ENCODE measurements at regions not wholly inside any gene's neighbourhood (a gene's known extent, or its start where the extent isn't known, plus 50 kb on each side); places are given as distances from the start of the nearest gene placed in this dataset.
A peak's percentile ranks its signal among the peaks of the same experiment; 100 is the strongest.

GRCh38 chr2:239598732-239599090 lies 197.9 kb upstream of the HDAC4 start:
- no peak overlapping the region for H3K4me3 ChIP-seq
- H3K36me3 ChIP-seq: no peaks in the 10 kb centered on the region
- peaks cover 12% of the 10 kb centered on the region for H3F3A ChIP-seq (ENCODE audit: low read depth)
- no peak overlapping the region for H3K4me3 Mint-ChIP-seq
- H3K27me3 ChIP-seq: peaks cover 27% of the 10 kb centered on the region
- no peaks in the 10 kb centered on the region for H4K20me1 ChIP-seq (ENCODE audit: low read depth)
- no peak overlapping the region for H3K9ac ChIP-seq
- H3K4me1 ChIP-seq: peaks cover 21% of the 10 kb centered on the region
- H2AFZ ChIP-seq (replicated peaks): no peak overlapping the region
- H3K27ac ChIP-seq: no peak overlapping the region
- H3K4me2 ChIP-seq: no peak overlapping the region
- H3K9me3 ChIP-seq (ENCODE audit: low read depth): no peaks in the 10 kb centered on the region
- TF ChIP-seq EZH2phosphoT487 (IDR thresholded peaks at IDR 0.05) (no peak), EZH2 (IDR thresholded peaks at IDR 0.05) (no peak)
- TF ChIP-seq, protein P1, sequence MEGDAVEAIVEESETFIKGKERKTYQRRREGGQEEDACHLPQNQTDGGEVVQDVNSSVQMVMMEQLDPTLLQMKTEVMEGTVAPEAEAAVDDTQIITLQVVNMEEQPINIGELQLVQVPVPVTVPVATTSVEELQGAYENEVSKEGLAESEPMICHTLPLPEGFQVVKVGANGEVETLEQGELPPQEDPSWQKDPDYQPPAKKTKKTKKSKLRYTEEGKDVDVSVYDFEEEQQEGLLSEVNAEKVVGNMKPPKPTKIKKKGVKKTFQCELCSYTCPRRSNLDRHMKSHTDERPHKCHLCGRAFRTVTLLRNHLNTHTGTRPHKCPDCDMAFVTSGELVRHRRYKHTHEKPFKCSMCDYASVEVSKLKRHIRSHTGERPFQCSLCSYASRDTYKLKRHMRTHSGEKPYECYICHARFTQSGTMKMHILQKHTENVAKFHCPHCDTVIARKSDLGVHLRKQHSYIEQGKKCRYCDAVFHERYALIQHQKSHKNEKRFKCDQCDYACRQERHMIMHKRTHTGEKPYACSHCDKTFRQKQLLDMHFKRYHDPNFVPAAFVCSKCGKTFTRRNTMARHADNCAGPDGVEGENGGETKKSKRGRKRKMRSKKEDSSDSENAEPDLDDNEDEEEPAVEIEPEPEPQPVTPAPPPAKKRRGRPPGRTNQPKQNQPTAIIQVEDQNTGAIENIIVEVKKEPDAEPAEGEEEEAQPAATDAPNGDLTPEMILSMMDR (IDR thresholded peaks at IDR 0.05): no peak
- peaks cover 36% of the 10 kb centered on the region for H3K4me1 Mint-ChIP-seq
- H3K27ac Mint-ChIP-seq: no peak overlapping the region
- H3K36me3 Mint-ChIP-seq: no peaks in the 10 kb centered on the region
- peaks cover 3% of the 10 kb centered on the region for H3K9me3 Mint-ChIP-seq
- H3K79me2 ChIP-seq (ENCODE audit: low read depth): no peaks in the 10 kb centered on the region
- DNase-seq (ENCODE audit: low spot score): no peak
- H3K27me3 Mint-ChIP-seq (ENCODE audit: insufficient read depth, low read depth): peaks cover 5% of the 10 kb centered on the region

GRCh38 chr2:239598011-239598731 lies 197.4 kb upstream of the HDAC4 start:
- no peaks in the 10 kb centered on the region for H3K9me3 ChIP-seq (ENCODE audit: low read depth)
- H3K36me3 Mint-ChIP-seq: no peaks in the 10 kb centered on the region
- peaks cover 21% of the 10 kb centered on the region for H3K4me1 ChIP-seq
- H3K4me3 ChIP-seq: no peak overlapping the region
- H3K9me3 Mint-ChIP-seq: peaks cover 8% of the 10 kb centered on the region
- H3K27ac Mint-ChIP-seq: no peak overlapping the region
- H3K4me1 Mint-ChIP-seq: peaks cover 36% of the 10 kb centered on the region
- no peaks in the 10 kb centered on the region for H3K79me2 ChIP-seq (ENCODE audit: low read depth)
- no peak overlapping the region for H2AFZ ChIP-seq (replicated peaks)
- no peak overlapping the region for H3K4me2 ChIP-seq
- no peaks in the 10 kb centered on the region for H4K20me1 ChIP-seq (ENCODE audit: low read depth)
- no peaks in the 10 kb centered on the region for H3K36me3 ChIP-seq
- H3K27me3 Mint-ChIP-seq (ENCODE audit: insufficient read depth, low read depth): peaks cover 3% of the 10 kb centered on the region
- DNase-seq (ENCODE audit: low spot score): no peak
- no peak overlapping the region for H3K27ac ChIP-seq
- no peak overlapping the region for H3K4me3 Mint-ChIP-seq
- TF ChIP-seq, protein P1 (IDR thresholded peaks at IDR 0.05): no peak
- no peak for TF ChIP-seq EZH2 (IDR thresholded peaks at IDR 0.05)
- TF ChIP-seq EZH2phosphoT487 (IDR thresholded peaks at IDR 0.05): no peak
- H3K27me3 ChIP-seq: peaks cover 22% of the 10 kb centered on the region
- H3F3A ChIP-seq (ENCODE audit: low read depth): peaks cover 12% of the 10 kb centered on the region
- H3K9ac ChIP-seq: no peak overlapping the region

DNA sequence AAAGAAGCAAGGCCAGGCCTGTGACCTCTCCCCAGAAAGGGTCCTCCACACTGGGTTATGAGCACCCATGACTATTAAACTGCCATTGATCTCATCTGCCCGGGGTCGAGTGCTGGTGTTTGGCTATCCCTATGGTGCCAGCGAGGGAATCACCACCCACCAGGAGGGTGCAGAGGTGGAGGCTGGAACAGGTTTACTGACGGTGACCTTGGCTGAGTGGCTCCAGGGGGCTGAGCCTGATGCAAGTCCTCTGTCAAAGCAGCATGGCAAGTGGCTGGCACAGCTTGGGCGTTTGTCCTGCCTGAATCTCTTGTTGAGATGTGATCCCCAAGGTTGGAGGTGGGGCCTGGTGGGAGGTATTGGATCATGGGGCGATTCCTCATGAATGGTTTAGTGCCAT lies 196.4 kb upstream of the HDAC4 start:
- H4K20me1 ChIP-seq (ENCODE audit: low read depth): no peaks in the 10 kb centered on the region
- H3K36me3 Mint-ChIP-seq: no peaks in the 10 kb centered on the region
- peaks cover 12% of the 10 kb centered on the region for H3K27me3 ChIP-seq
- H3K27me3 Mint-ChIP-seq (ENCODE audit: insufficient read depth, low read depth): peaks cover 6% of the 10 kb centered on the region
- peaks cover 31% of the 10 kb centered on the region for H3K4me1 Mint-ChIP-seq
- H3K4me3 ChIP-seq: no peak overlapping the region
- H3K4me3 Mint-ChIP-seq: no peak overlapping the region
- TF ChIP-seq, protein P1 (IDR thresholded peaks at IDR 0.05): no peak
- TF ChIP-seq EZH2 (IDR thresholded peaks at IDR 0.05) (no peak), EZH2phosphoT487 (IDR thresholded peaks at IDR 0.05) (no peak)
- DNase-seq (ENCODE audit: low spot score): no peak
- H3K27ac ChIP-seq: no peak overlapping the region
- peaks cover 13% of the 10 kb centered on the region for H3K9me3 Mint-ChIP-seq
- H2AFZ ChIP-seq (replicated peaks): no peak overlapping the region
- no peak overlapping the region for H3K4me2 ChIP-seq
- H3K9ac ChIP-seq: no peak overlapping the region
- H3K79me2 ChIP-seq (ENCODE audit: low read depth): no peaks in the 10 kb centered on the region
- peak overlapping the region; percentile 65 for H3K27ac Mint-ChIP-seq
- H3F3A ChIP-seq (ENCODE audit: low read depth): peaks cover 10% of the 10 kb centered on the region
- H3K36me3 ChIP-seq: no peaks in the 10 kb centered on the region
- H3K9me3 ChIP-seq (ENCODE audit: low read depth): no peaks in the 10 kb centered on the region
- peaks cover 18% of the 10 kb centered on the region for H3K4me1 ChIP-seq

Measured in neural progenitor cell (in vitro differentiated cells).